GM06990 (cell line): ENCODE measurements at regions not wholly inside any gene's neighbourhood (a gene's known extent, or its start where the extent isn't known, plus 50 kb on each side); places are given as distances from the start of the nearest gene placed in this dataset.

Experiments used
- DNase-seq: peaks from one replicate; pipeline ENCODE4 v3.0.0-alpha.2; 2011; ENCODE audit not compliant: insufficient read length; ENCODE audit errors: extremely low read depth
- H3K27me3 ChIP-seq: replicated peaks from 2 replicates; pipeline ENCODE4 v1.6.0; 2011; ENCODE audit warnings: low read length; ENCODE audit not compliant: control insufficient read depth, insufficient read depth
- H3K36me3 ChIP-seq: 2 replicates; pipeline ENCODE4 v1.5.1; 2011; ENCODE audit warnings: low read length; ENCODE audit not compliant: control insufficient read depth, insufficient read depth
- H3K4me3 ChIP-seq: replicated peaks from 2 replicates; pipeline ENCODE4 v1.5.1; 2011; ENCODE audit warnings: low read depth, mild to moderate bottlenecking, control low read depth, low read length
- CTCF ChIP-seq: IDR thresholded peaks from 2 replicates; pipeline ENCODE4 v1.5.1; 2011; ENCODE audit warnings: low read length, control low read depth, mild to moderate bottlenecking, inconsistent platforms; ENCODE audit not compliant: insufficient read depth, poor library complexity, severe bottlenecking

- H3K27me3 ChIP-seq = no peaks in the 10 kb centered on the region; the same call in 1 of the 2 replicates
Measured at GRCh38 chr7:28316489-28316888, 95.8 kb upstream of the CREB5 start.

GRCh38 chr7:28318101-28318762 is 94.1 kb upstream of the CREB5 start:
- no peak for DNase-seq
- no peak overlapping the region for H3K4me3 ChIP-seq
- H3K36me3 ChIP-seq = no peaks in the 10 kb centered on the region
- TF ChIP-seq CTCF = no peak
- no peaks in the 10 kb centered on the region; the same call in 1 of the 2 replicates for H3K27me3 ChIP-seq

More at GRCh38 chr7:28316489-28316888, 95.8 kb upstream of the CREB5 start:
- H3K36me3 ChIP-seq = no peaks in the 10 kb centered on the region
- DNase-seq = no peak
- TF ChIP-seq CTCF = no peak
- H3K4me3 ChIP-seq = no peak overlapping the region

GRCh38 chr7:28323833-28324232 is 88.5 kb upstream of the CREB5 start:
- Histone ChIP-seq H3K36me3 (no peaks in the 10 kb centered on the region), H3K27me3 (no peaks in the 10 kb centered on the region), H3K4me3 (no peak overlapping the region)
- no peak for TF ChIP-seq CTCF
- no peak for DNase-seq

GRCh38 chr7:28328146-28328545 is 84.2 kb upstream of the CREB5 start:
- Histone ChIP-seq H3K27me3 (no peaks in the 10 kb centered on the region), H3K4me3 (no peak overlapping the region), H3K36me3 (no peaks in the 10 kb centered on the region)
- no peak for TF ChIP-seq CTCF
- DNase-seq = no peak

GRCh38 chr7:28328822-28329660 is 83.3 kb upstream of the CREB5 start:
- DNase-seq = no peak
- no peaks in the 10 kb centered on the region for H3K36me3 ChIP-seq
- TF ChIP-seq CTCF = no peak
- no peaks in the 10 kb centered on the region for H3K27me3 ChIP-seq
- H3K4me3 ChIP-seq = no peak overlapping the region
